Right ventricle myocardium inferior (tissue), 1 donor: ENCODE measurements at regions not wholly inside any gene's neighbourhood (a gene's known extent, or its start where the extent isn't known, plus 50 kb on each side); places are given as distances from the start of the nearest gene placed in this dataset.

Experiments
- ATAC-seq: fragments of 200-7000 bp; cut with Tn5 transposase; one replicate; pipeline ENCODE4 v1.9.1; 2020; ENCODE audit warnings: mild to moderate bottlenecking, moderate library complexity
- DNase-seq: peaks from one replicate; pipeline ENCODE4 v3.0.0; 2021; ENCODE audit errors: missing footprints
- intact Hi-C: fragments of 100-400 bp; cut with DNase I; formaldehyde crosslinking; loops from one replicate; pipeline ENCODE4 v1.11.0; 2022
- donor health status: DM: no; HTN: yes; CAD: no; lungs with severe emphysema.

GRCh38 chr5:106205916-106206571, 1464.7 kb downstream of the EFNA5 start:
- DNase-seq (peak; percentile 53), ATAC-seq (no peak)
- intact Hi-C loops = no loop called here

DNA sequence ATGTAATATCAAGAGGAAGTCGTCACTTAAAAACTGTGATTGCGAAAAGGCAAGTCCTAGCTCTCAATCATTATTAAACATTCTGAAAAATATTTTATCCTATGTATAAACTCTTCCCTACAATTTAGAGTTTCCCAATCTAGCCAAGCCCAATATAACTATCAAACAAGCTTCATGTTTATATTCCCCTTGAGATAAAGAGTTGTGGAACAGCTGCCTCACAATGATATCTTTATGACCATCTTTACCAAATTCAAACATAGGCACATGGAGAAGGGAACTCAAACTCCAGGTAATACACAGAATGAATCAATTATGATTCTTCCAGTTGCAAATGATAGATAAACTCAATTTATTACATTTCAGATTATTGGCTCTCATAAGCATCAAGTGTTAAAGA, 1468.7 kb downstream of the EFNA5 start:
- DNase-seq (no peak), ATAC-seq (no peak)
- intact Hi-C loops = no loop called here

- no peak for DNase-seq
- ATAC-seq = no peak
- intact Hi-C loops = no loop called here
These were observed 1469.8 kb downstream of the EFNA5 start for GRCh38 chr5:106200971-106201370.

GRCh38 chr5:106195679-106196474, 1474.9 kb downstream of the EFNA5 start:
- intact Hi-C loops = no loop called here
- DNase-seq = no peak
- ATAC-seq = no peak

- DNase-seq (no peak), ATAC-seq (no peak)
- intact Hi-C loops = no loop called here
These were observed 1481.5 kb downstream of the EFNA5 start for GRCh38 chr5:106189121-106189809.

- intact Hi-C loops = no loop called here
- no peak for DNase-seq
- ATAC-seq = no peak
These were observed 1485.1 kb downstream of the EFNA5 start for GRCh38 chr5:106185661-106186081.

- intact Hi-C loops = no loop called here
- ATAC-seq = no peak
- no peak for DNase-seq
These were observed 1495.8 kb downstream of the EFNA5 start for GRCh38 chr5:106174903-106175302.

DNA sequence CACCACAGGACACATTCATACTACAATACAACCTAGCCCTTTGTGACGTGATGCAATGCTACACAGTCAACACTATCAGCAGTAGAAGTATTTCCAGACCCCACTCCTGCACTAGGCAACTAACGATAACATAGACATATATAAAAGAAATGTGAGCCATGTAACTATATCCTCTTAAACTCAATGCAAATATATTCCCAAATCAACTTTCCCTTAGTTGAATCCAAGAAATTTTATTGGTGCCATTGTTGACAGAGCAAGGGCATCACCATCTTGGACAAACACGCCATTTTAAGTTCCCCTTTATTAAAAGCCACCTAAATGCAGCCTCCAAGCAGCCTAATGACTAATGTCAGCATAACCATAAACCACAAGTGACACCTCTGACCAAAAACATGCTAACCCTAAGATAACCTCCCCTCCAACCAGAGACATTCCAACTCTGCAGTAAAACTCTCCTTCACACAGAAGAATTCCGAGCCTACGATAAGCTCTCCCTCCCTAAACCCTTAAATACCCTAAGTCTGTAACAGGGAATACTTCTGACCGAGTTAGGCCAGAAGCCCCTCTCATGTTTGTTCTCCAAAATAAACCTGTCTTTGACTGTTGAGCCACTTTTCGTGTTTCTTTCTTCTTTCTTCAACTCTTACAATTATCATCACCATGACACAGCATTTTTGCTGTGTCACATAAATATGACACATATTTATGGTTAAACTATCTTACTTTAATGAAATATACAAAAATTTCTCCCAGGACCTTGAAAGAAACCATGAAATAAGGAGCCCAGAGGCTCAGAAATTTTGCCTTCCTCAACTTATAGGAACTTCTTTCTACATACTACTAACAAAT, 1497.8 kb downstream of the EFNA5 start:
- ATAC-seq (no peak), DNase-seq (no peak)
- intact Hi-C loops = no loop called here

DNA sequence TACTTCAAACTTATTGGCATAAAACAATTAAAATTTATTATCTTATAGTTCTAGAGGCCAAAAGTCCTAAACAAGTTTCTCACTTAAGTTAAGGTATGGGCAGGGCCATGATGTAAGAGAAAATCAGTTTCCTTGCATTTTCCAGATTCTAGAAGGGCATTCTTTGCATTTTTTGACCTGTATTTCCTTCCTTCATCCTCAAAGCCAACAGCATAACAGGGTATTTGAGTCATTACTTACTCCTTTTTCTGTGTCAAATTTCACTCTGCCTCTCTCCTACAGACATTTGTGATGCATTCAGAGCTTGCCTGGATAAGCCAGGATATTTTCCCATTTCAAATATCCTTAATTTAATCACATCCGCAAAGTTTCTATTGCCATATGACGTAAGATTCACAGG, 1499.0 kb downstream of the EFNA5 start:
- ATAC-seq = no peak
- intact Hi-C loops = no loop called here

GRCh38 chr5:106171132-106171531, 1499.6 kb downstream of the EFNA5 start:
- intact Hi-C loops = no loop called here
- ATAC-seq = no peak

More for the DNA sequence above, 1499.0 kb downstream of the EFNA5 start:
- DNase-seq = no peak

DNA sequence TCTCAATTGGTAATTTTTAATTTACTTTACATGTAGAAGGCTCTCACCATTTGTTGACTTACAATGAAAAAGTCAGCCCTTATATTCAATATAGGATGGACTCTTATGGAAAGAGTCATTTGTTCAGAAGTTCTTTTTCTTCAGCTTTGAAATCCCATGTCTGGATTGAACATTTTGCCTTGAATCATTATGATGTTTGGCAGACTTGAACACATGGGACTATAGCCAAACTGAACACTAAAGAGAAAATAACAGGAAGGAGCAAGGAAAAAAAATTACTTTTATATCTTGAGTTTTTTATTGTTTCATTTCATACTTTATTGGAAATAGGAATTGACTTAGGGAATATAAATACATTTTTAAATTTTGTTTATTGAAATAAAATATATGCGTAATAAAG, 1503.0 kb downstream of the EFNA5 start:
- intact Hi-C loops = no loop called here
- no peak for DNase-seq

More at GRCh38 chr5:106171132-106171531, 1499.6 kb downstream of the EFNA5 start:
- DNase-seq = no peak

DNA sequence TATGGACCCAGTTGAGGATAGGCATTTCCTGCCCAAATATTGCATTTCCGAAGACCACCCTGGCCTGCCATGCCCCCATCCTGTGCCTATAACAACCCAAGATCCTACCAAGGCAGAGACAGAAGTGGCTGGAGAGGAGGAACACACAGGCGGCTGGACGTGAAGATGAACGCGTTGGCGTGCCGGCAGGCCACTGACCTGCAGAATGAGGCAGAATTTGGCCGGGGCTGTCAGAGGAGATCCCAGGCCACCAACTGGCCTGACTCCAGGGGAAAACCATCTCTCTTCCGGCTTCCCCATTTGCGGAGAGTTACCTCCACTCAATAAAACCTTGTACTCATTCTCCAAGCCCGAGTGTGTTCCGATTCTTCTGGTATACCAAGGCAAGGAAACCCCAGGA, 1507.5 kb downstream of the EFNA5 start:
- intact Hi-C loops = no loop called here

More for the DNA sequence above, 1503.0 kb downstream of the EFNA5 start:
- no peak for ATAC-seq

GRCh38 chr5:106159616-106160015, 1511.1 kb downstream of the EFNA5 start:
- no peak for DNase-seq
- intact Hi-C loops = no loop called here
- no peak for ATAC-seq

More for the DNA sequence above, 1507.5 kb downstream of the EFNA5 start:
- no peak for DNase-seq
- ATAC-seq = no peak

GRCh38 chr5:106154280-106154716, 1516.4 kb downstream of the EFNA5 start:
- ATAC-seq = no peak

DNA sequence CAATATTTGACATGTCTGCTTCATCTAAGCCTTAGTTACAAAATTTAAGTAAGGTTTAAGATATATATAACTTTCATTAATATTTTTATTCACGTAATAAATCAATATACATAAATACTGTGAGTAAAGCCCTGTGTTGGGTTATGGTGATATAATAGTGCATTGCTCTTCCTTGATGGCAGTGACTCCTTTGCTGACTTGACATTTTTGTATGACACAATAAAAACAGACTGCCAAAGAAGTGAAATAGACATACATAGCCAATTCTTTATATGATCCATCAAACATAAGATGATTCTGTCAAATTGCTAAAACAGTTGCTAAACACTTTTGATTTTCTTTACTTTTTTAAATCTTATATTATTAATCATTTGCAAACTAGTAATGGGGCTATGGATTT, 1518.2 kb downstream of the EFNA5 start:
- intact Hi-C loops = no loop called here
- ATAC-seq (no peak), DNase-seq (no peak)

More at GRCh38 chr5:106154280-106154716, 1516.4 kb downstream of the EFNA5 start:
- DNase-seq = peak; percentile 60
- intact Hi-C loops = no loop called here

- DNase-seq = no peak
- no peak for ATAC-seq
These were observed 1528.6 kb downstream of the EFNA5 start for GRCh38 chr5:106142116-106142515.

DNA sequence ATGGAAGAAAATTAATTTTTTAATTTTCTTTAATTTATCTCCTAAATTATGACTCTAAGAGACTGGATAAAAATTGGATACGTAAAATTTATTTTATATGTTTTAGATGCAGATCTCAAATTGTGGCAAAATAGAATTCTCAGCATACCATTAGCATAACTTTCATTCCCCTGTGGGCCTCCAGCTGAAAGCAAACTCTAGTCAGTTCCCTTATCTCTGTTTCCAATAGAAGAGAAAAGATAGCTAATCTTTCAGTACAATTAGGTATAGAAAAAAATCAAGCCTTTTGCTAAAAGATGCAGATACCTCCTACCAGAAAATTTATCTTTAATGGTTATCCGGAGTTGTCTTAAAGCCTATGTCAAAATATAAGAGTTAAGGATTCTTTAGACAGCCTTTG, 1530.6 kb downstream of the EFNA5 start:
- DNase-seq (no peak), ATAC-seq (no peak)
- intact Hi-C loops = no loop called here

More at GRCh38 chr5:106142116-106142515, 1528.6 kb downstream of the EFNA5 start:
- intact Hi-C loops = no loop called here

DNA sequence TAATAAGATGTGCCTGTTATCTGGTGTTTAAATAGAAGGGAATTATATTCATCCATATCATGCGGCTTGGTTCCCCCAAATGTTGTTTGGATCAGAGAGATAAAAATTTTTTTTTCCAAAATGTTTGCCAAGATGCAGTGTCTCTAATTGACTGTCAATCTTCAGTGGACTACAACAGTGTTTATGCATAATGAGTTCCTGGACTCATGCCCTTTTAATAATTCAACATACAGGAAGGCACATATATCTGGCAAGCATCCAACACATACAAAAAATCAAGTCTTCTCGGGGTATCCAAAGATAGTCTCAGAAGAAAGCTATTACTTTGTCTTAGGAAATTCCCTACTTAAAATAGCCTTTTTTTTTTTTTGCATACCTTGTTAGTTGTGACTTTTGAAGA, 1534.7 kb downstream of the EFNA5 start:
- ATAC-seq (no peak), DNase-seq (no peak)
- intact Hi-C loops = no loop called here

- intact Hi-C loops = no loop called here
These were observed 1535.3 kb downstream of the EFNA5 start for GRCh38 chr5:106135473-106135872.

More at GRCh38 chr5:106135473-106135872, 1535.3 kb downstream of the EFNA5 start:
- ATAC-seq (no peak), DNase-seq (no peak)
